ENCODE measurements at regions not wholly inside any gene's neighbourhood (a gene's known extent, or its start where the extent isn't known, plus 50 kb on each side); places are given as distances from the start of the nearest gene placed in this dataset.

DNA sequence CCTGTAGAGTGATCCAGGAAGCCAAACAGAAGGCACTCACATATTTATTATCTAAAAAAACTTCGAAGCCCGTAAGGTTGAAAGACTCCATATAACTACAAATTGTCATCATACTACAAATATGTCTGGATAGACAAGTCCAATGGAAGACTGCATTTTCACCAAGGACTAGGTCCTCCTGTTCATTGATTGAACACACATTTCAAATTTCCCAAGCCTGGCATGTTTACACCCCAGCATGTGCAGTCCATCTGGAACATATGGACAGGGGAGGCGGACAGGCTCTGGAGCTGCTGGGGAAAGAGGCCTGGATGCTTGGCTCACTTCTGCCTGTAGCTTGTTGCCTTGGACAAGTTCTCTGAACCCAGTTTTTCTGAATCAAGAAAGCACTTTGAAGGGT lies 378.7 kb downstream of the ENC1 start:
- no peak for DNase-seq (ENCODE audit: low spot score)

DNA sequence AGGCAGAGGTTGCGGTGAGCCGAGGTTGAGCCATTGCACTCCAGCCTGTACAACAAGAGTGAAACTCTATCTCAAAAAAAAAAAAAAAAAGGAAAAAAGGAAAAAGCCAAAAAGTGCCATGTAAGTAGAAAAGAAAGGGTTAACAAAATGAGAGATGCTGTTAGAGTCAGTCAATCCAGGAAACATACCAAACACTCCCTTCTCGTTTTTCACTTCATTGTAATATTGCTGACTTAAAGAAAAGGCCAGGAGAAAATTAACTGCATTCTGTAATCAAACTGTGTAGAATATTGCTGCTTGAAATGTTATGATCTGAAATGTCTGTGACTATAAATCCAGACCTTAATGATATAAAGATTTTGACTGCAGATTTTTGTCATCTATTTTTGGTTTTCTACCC lies 379.1 kb downstream of the ENC1 start:
- no peak for DNase-seq (ENCODE audit: low spot score)

DNA sequence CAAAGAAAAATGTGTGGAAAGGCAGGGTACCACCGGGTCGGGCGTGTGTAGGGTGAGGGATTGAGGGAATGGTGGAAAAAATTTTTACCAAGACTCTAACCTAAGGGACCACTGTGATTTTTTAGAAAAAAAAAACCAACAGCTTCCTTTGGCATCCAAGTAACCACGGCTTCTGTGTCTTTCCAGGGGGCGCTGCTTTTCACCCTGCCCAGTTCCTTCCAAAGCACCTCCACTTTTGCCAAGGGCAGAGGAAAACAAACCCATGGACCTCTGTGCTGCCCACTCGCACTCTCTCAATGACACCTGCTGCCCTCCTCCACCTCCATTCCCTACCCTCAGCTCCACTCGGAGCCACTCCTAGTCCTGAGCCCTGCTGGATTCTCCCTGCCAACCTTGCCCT lies 381.0 kb downstream of the ENC1 start:
- DNase-seq (ENCODE audit: low spot score): no peak

DNA sequence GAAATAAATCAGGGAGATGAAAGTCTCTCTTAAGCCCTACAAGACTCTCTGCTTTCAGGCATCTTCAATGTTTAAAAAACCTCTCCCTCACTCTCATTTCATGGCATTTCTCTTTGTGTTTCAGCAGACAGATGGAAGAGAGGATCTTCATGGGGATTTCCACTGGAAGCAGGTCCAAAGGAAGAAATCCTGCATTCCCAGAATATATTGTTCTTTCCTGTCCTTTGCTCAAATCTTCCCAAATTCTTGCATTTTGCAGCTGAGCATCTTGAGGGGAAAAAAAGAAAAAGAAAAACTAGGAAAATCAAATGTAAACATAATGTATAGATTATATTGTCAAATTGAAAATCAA lies 382.2 kb downstream of the ENC1 start:
- no peak for DNase-seq (ENCODE audit: low spot score)

DNA sequence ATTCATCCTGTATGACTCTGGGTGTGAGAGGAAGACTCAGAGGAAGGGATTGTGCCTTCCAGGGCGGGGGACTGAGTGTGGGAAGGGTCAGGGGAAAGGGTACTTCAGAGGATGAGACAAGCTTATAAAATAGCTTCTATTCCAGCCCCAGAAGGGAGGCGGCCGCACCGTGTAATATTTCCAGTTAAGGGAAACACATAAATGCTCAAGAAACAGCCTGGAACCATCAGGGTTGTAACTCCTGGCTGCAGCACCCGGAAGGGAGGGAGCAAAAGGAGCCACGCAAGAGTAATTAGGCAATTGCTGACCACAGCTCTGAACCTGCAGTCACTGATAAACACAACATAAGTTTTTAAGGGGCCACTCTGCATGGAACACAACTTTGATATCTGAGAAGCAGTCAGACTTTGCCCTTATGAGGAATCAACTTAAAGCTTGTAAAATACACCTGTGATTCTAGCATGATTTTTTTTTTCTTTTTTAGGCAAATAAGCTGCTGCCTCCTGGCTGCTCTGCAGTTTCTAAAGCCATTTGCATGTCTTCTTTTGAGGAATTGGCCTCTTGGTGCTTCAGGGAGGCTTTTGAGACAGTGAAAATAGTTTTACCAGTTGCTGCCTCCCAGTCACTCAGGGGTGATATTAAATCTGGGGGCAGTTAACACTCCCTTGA lies 382.7 kb downstream of the ENC1 start:
- peak; percentile 63 for DNase-seq (ENCODE audit: low spot score)

DNA sequence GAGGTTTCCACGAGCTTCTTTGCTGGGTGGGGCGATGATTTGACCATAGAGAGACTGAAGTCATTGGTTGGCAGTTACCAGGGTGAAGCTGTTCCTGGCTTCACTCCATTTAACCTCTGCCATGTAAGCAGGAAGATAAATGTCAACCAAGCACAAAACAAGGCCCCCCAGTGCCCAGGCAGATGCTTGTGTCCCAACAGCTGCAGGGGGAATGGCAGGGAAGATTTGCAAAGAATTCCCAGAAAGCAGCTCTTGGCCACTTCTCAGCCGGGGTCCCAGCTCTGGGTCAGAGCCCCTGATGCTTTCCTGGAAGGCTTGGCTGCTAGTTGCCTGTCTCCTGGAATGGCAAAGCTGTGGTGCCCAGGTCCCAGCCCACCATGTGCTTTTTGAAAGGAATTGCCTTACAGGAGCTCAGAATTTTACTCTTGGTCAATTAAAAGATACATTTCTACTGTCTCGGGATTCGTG lies 383.4 kb downstream of the ENC1 start:
- DNase-seq (ENCODE audit: low spot score): no peak

DNA sequence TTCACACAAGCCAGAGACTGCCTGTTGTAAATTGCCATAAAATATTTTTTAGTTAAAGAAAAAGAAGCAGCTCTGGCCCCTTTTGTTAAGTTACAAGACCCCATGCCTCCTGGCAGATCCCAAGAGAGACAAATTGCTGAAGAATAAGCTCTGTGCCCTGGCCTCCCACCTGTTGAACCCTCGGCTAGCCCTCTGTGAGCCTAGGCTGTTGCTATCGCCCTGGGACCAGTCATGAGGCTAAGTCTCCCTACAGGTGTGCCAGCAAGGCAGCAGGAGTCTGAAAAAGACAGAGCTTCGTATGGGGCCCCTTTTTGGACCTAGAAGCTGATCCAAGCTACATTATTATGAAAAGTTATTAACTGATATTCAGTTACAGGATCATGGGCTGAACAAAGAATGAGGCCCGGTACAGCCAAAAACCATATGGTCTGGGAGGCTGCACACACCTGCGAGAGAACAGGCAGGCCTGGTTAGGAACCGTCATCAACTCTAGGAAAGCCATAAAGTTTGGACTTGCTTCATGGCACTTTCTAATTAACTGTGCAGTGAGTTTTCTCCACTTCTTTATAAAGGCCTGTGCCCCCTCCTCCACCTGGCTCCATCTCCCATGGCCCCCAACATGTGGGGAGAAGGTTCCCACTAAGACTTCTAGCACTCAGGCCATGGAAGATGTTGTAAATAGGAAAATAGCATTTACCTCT lies 384.7 kb downstream of the ENC1 start:
- no peak for DNase-seq (ENCODE audit: low spot score)

DNA sequence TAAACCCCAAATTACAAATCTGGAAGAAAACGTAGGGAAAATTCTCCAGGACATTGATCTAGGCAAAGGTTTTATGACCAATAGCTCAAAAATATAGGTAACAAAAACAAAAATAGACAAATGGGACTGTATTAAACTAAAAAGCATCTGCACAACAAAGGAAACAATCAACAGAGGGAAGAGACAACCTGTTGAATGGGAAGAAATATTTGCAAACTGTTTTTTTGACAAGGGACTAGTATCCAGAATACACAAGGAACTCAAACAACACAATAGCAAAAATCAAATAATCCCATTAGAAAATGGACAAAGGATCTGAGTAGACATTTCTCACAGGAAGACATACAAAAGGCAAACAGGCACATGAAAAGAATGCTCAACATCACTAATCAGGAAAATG lies 386.3 kb downstream of the ENC1 start:
- DNase-seq (ENCODE audit: low spot score): no peak

DNA sequence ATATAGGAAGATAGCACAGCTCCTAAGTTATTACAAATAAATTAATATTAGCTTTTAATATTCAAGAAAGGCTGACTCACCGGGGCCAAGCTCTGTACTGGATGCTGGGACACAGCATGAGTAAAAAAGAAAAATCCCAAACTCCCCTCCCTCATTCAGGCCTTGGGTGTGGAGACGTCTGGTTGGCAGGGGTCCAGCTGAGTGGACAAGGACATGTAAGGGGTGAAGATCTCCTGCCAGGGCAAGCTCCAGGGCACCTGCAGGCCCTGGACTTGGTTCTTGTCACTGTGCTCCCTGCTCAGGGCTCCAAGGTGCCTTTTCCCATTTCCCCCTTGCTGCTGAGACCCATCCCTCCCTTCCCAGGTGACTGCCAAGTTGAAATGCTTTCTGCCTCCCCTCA lies 388.5 kb downstream of the ENC1 start:
- no peak for DNase-seq (ENCODE audit: low spot score)

DNA sequence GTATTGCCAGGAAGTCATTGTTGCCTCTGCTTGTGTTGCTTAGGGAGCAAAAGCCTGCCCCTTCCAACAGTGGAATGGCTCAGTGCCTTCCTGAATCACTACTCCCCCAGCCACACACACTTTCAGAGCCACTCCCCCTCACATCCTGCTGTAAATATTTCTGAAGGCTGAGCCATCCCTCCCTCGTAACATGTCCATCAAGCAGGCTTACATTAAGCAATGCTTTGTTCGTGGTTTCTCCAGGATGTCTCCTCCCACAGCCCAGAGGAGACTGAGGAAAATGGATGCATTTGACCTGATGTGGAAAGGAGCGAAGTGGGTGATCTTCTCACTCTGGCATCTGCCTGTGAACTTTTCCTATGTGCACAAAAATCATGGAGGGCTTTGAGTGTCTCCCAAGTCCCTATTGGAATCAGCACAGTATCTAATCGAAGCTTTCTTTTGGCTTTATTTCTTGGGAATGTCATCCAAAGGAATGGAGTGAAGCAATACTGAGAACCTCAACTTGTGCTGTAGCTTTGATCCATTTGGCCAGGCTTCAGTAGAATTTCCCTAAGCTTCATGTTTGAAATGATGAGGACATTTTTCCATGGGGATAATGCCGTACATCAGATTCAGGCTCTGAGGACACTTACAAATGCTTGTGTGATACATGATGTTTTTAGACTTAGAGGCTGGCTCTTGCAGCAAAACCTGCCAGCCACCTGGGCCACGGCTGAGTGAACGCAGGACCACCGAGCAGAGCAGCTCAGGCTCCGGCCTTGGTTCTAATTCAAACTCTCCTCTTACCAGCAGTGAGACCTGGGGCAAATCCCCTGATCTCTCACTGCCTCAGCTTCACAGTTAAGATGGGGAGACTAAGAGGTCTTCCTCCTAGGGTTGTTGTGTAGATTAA lies 389.1 kb downstream of the ENC1 start:
- DNase-seq (ENCODE audit: low spot score): no peak

DNA sequence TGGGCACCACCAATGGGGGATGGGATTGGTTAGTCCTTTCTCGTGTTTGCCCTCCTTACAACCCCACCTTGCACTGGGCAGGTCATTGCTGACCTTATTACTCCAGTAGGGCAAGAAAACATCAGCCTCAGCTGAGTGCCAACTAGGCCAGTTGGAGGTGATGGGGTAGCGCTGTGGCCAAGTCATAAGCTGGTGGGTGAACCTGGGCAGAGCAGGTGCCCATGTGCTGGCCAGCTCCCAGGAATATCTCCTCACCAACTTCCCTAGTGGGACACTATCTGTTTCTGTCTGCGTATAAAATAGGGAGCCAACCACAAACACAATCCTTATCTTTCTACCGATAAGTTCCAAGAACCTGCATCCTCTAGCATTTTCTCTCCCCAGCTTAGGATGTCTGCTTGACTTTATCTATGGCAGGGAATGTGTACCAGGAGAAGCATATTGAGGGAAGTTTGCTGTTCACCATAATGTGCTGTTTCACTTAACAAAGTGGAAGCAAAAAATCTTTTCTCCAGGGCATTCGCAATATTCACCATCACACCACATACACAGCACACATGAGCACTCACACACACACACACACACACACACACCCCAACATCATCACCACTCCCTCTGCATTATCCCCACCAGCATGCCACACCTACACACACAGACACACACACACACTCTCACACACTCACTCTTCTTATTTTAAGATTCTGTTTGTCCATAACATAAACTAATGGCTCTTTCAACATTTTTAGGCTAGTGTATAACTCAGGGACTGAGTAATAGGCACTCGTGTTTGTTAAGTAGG lies 390.0 kb downstream of the ENC1 start:
- no peak for DNase-seq (ENCODE audit: low spot score)

DNA sequence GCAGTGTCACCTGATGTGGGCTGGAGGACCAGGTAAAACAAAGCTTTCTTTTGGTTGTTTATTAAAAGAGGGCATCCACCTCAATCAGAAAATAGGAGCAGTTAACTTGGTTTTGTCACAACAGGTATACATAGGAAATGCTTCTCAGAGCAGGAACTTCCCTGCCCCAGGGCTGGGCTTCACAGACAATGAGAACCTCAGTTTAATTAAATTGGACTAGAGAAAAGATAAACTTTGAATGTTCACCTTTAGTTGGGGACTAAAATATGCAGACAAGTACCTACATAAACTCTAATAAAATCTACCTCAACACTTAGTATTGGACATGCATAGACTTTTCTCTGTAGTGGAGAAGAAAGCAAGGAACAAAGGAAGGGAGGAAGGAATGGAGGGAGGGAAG lies 392.0 kb downstream of the ENC1 start:
- no peak for DNase-seq (ENCODE audit: low spot score)

DNA sequence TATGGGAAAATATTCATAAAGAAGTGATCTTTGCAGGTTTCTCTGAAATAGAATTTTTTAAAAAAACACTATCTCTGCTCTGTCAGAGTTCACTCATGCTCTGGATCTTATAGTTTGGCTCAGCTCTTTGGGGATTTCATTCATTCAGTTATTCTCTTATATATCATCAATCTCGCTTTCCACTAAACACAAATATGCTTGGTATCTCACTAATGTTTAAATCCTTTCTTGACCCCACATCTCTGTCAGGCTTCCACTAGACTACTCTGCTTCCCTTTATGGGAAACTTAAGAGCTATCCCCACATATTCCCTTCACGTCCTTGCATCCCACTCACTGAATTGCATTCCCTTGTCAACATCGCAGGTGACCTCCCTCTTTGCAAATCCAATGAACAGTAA lies 396.1 kb downstream of the ENC1 start:
- DNase-seq (ENCODE audit: low spot score): no peak

DNA sequence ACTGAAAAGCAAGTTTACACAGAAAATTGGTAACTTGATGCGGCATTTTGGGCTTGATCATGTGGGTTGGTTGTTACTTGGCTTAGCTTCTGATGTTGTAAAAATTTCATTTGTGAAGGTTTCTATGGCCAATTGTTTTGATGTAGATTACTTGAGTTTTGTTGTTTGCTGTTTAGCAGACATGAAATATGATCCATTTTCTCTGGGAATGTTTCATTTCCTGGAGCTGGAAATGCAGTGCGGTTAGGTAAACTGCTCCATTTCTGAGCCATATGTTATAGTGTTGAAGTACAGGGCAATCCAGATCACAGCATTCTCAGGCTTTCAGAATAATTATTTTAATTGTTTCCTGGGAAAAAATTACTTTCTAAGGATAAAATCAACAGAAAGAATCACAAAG lies 396.9 kb downstream of the ENC1 start:
- no peak for DNase-seq (ENCODE audit: low spot score)

DNA sequence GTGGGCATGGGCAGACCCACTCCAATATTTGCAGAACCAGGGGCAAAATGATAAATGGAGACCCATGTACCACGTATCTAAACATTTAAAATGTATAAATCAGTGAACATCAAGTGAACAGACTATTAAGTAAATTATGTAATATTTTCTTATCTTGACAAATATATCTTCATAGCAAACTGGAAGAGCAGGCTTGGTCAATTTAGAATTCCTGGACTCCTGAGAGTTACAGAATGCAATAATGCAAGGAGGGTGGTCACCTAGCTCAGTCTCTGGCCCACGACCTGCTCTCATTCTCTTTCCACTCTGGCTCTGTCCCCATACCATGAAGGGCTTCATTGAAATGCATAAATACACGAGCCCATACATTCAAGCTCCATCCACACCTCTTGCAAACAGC lies 398.0 kb downstream of the ENC1 start:
- no peak for DNase-seq (ENCODE audit: low spot score)

DNA sequence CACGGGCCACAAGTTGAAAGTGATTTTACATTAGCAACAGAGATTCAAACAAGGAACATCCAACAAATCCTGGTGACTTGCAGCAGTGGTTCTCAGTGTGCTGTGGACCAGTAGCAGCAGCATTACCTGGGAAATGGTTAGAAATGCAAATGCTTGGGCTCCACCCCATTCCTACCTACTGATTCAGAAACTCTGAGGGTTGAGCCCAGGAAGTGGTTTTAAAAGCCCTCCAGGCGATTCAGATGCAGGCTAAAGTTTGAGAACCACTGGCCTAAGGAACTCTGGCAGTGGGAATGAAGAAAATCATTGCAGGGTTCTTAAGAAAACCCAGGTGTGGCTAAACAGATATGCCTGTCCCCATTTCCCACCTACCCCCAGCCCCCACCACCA lies 398.8 kb downstream of the ENC1 start:
- no peak for DNase-seq (ENCODE audit: low spot score)

DNA sequence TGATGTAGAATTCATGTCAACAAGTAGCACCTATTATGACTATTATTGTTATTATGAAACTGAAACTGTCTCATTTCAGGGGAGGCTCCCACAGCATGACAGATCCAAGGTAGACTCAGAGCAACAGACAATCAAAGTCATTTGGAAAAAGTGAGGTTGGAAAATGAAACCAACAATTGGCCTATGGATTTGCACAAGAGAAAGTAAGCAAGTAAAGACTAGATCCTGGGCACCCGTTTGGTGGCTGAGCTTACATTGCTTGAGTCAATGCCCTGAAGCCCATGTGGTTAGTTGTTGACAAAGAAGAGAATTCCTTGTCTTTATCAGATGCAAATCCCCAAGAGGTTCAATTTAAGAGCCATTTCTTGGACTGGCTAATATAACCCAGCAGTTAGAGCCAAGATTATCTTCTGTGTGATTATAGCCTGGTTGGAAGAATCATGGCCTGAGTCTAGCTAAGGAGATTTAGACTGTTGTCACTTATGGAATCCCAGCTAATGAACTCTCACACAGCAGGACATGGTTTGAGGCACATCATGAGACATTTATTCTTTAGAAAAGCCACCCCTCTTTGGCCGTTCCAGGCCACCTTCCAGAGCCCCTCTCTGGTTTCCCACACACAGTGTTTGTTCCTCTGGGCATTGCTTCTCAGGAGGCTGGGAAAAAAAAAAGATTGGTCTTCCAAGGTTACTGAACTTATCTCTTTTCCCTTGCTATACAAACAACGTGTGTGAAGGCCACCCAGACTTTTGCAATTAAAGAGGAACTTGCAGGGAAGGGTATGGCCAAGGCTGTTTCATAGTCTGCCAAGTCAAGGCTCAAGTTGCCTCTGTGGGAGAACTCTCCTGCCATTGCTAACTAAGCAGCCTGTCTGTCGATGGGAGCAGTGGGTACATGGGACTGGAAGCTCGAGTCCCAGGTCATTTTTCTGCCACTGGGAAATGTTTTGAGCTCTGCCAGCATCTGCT lies 399.5 kb downstream of the ENC1 start:
- no peak for DNase-seq (ENCODE audit: low spot score)

DNA sequence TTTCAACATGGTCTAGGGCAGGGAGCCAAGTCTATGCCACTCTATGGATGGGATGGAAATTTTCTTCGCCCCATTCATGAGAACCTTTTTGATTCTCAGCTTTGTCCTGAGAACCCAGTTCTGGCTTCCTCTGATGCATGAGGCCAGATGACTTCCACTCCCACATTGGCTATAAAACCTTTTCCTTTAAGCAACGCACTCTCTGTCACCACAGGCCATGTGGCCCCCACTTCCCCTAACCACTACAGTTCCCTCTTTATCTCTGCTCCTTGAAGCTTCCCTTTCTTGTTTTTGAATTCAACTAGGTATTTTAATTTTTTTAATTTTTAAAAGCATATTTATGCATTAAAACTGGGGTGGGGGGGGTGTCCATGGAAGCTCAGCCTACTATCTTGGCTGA lies 401.3 kb downstream of the ENC1 start:
- DNase-seq (ENCODE audit: low spot score): no peak

DNA sequence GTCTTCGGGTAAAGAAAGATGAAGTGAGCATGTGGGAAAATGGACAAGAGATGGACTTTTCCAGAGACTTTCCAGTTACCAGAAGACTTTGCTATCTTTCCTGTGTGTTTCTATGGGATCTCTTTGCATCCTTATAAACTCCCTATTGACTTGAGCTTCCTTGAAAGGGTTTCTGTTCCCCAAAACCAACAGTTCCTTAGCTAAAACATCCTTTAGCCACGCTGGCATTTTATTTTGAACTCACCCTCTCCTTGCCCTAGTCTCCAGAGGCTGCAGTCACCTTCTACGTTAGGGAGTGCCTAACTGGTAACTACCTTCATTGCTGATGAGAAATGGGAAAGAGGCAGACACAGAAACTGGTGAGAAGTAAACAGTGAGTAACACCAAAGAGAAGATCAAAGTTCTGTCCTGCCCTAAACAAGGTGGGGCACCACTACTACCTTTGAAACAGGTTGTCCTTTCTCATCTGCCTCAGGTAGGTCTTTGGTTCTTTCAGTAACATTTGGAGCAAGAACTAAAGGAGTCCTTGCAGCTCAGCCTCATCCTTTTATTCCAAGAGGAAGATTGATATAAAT lies 402.9 kb downstream of the ENC1 start:
- DNase-seq (ENCODE audit: low spot score): no peak

DNA sequence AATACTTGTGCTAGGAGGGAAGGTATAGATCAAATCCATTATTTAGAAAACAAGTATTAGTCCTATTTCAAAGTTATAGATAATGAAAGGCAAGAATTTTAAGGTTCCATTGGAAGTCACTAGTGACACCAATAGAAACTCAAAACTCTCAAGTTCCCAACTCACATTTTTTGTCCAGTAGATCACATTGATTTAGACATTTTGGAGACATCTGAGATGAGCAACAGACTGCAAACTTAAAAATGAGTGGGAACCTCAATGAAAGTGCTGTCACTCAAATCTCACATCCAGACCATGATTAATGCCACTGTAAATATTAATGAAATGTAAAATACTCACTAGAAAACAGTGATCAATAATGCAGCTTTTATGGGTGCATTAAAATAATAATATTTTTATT lies 405.0 kb downstream of the ENC1 start:
- DNase-seq (ENCODE audit: low spot score): no peak

DNA sequence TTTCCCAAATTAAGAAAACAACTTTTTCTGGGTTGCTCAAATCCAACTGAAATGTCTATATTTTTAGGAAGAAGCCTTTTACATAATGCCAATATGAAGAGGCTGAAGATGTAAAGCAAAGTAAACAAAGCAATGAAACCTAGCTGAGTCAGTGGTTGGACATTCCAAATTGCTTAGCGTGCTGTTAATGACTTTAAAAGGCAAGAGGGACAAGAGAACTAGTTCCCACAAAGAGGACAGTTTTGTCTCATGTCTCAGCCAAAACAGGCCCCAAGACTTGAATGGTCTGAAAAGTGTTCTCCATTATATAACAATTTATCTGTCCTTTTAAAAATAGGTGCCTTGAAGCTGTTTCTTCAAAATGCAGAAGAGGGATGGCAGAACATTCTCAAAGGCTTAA lies 407.0 kb downstream of the ENC1 start:
- DNase-seq (ENCODE audit: low spot score): no peak
